Fibroblast of villous mesenchyme (primary cell): ENCODE measurements at regions not wholly inside any gene's neighbourhood (a gene's known extent, or its start where the extent isn't known, plus 50 kb on each side); places are given as distances from the start of the nearest gene placed in this dataset.

Source experiments
- DNase-seq: peaks from one replicate; pipeline ENCODE4 v3.0.0-alpha.2; 2010; ENCODE audit warnings: low read depth
- H3K4me3 ChIP-seq: 2 replicates; pipeline ENCODE4 v1.5.1; 2011; ENCODE audit warnings: low read depth, mild to moderate bottlenecking, low read length
- CTCF ChIP-seq: IDR thresholded peaks from 2 replicates; pipeline ENCODE4 v1.5.1; 2012; ENCODE audit warnings: low read depth, mild to moderate bottlenecking, low read length; ENCODE audit not compliant: insufficient read depth

GRCh38 chr5:165130656-165131055, 1625.2 kb downstream of the MAT2B start:
- TF ChIP-seq CTCF = no peak
- no peak for DNase-seq
- no peak overlapping the region for H3K4me3 ChIP-seq

GRCh38 chr5:165134155-165134554, 1628.7 kb downstream of the MAT2B start:
- no peak for TF ChIP-seq CTCF
- no peak for DNase-seq
- no peak overlapping the region for H3K4me3 ChIP-seq

- no peak for DNase-seq
- TF ChIP-seq CTCF = no peak
Measured at GRCh38 chr5:165135565-165135964, 1630.1 kb downstream of the MAT2B start.

GRCh38 chr5:165137701-165138100, 1632.3 kb downstream of the MAT2B start:
- TF ChIP-seq CTCF = no peak
- no peak overlapping the region for H3K4me3 ChIP-seq
- DNase-seq = no peak

More at GRCh38 chr5:165135565-165135964, 1630.1 kb downstream of the MAT2B start:
- H3K4me3 ChIP-seq = no peak overlapping the region

GRCh38 chr5:165138236-165138635, 1632.8 kb downstream of the MAT2B start:
- no peak for DNase-seq
- H3K4me3 ChIP-seq = no peak overlapping the region
- TF ChIP-seq CTCF = no peak

GRCh38 chr5:165139262-165139661, 1633.8 kb downstream of the MAT2B start:
- no peak overlapping the region for H3K4me3 ChIP-seq
- no peak for TF ChIP-seq CTCF
- DNase-seq = no peak

- TF ChIP-seq CTCF = no peak
- no peak overlapping the region for H3K4me3 ChIP-seq
- DNase-seq = no peak
Measured at GRCh38 chr5:165139721-165140120, 1634.3 kb downstream of the MAT2B start.
